ENCODE measurements at regions not wholly inside any gene's neighbourhood (a gene's known extent, or its start where the extent isn't known, plus 50 kb on each side); places are given as distances from the start of the nearest gene placed in this dataset.

DNA sequence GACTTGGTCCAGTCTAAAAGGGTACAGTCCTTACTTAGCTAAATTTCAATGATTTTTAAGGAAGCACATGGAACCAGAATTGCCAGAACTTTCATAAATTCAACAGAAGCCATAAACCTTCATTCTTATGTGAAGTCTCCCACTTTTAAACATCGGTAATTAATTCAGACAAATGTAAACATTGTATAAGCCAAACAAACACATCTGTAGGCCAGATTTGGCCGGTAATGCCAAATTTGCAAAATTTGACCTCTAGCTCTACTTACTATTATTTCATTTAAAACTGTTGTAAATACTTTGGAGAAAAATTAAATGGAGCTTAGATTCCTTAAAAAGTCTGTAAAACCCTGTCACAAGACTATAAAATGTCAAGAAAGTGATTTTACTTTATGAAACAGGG is 83.2 kb upstream of the GALNT5 start:
- in situ Hi-C loops (cut with HindIII; ENCODE audit: extremely low pct_ligation_motif_present, low pct_unique_long_range_greater_than_20kb), result no loop called here
- ATAC-seq (no peak), FAIRE-seq (no peak), DNase-seq (ENCODE audit: low spot score) (no peak)
- no peak overlapping the region for H3K9ac ChIP-seq (ENCODE audit: insufficient read depth, low read depth, low read length)
- 1% methylated on average over 2 of the region's 2 CpGs for WGBS (ENCODE audit: low lambda C conversion rate)
- no peak overlapping the region for H3K4me3 ChIP-seq (replicated peaks in 1 of 3; ENCODE audit: insufficient read depth in 1 of 3, low read depth in 2 of 3, low read length in 3 of 3)
- H3K4me2 ChIP-seq (ENCODE audit: low read depth, low read length), result no peak overlapping the region
- no peaks in the 10 kb centered on the region for H3K27me3 ChIP-seq (ENCODE audit: control insufficient read depth in 1 of 2, insufficient read depth in 2 of 2, low read length in 2 of 2)
- H4K20me1 ChIP-seq (ENCODE audit: insufficient read depth, low read length), result no peaks in the 10 kb centered on the region
- no peaks in the 10 kb centered on the region for H3K36me3 ChIP-seq (replicated peaks in 1 of 2; ENCODE audit: control insufficient read depth in 1 of 2, insufficient read depth in 2 of 2, low read length in 2 of 2)
- CTCF ChIA-PET (ENCODE audit: low intra/inter-chr PET ratio, low total read pairs), result no interaction called here
- no TSS peak for BruUV-seq (replicated peaks)
- POLR2A ChIA-PET, result no interaction called here
- no peaks in the 10 kb centered on the region for H3K9me3 ChIP-seq (ENCODE audit: low read length)
- H3K4me1 ChIP-seq (ENCODE audit: insufficient read depth, low read length), result no peaks in the 10 kb centered on the region
- intact Hi-C loops (cut with micrococcal nuclease; ENCODE audit: unreplicated experiment), result no loop called here
- H3K27ac ChIP-seq (ENCODE audit: extremely low read length, insufficient read depth, low read length), result no peak overlapping the region
- TF ChIP-seq, protein P1, sequence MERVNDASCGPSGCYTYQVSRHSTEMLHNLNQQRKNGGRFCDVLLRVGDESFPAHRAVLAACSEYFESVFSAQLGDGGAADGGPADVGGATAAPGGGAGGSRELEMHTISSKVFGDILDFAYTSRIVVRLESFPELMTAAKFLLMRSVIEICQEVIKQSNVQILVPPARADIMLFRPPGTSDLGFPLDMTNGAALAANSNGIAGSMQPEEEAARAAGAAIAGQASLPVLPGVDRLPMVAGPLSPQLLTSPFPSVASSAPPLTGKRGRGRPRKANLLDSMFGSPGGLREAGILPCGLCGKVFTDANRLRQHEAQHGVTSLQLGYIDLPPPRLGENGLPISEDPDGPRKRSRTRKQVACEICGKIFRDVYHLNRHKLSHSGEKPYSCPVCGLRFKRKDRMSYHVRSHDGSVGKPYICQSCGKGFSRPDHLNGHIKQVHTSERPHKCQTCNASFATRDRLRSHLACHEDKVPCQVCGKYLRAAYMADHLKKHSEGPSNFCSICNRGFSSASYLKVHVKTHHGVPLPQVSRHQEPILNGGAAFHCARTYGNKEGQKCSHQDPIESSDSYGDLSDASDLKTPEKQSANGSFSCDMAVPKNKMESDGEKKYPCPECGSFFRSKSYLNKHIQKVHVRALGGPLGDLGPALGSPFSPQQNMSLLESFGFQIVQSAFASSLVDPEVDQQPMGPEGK (CRISPR knock-in tag; IDR thresholded peaks at IDR 0.05), result no peak
- no peak for TF ChIP-seq RNF2 (conservative IDR thresholded peaks at IDR 0.05; ENCODE audit: low read depth)
- H2AFZ ChIP-seq (ENCODE audit: low read length), result no peak overlapping the region
- no peaks in the 10 kb centered on the region for H3K79me2 ChIP-seq (ENCODE audit: insufficient read depth, low read length)

DNA sequence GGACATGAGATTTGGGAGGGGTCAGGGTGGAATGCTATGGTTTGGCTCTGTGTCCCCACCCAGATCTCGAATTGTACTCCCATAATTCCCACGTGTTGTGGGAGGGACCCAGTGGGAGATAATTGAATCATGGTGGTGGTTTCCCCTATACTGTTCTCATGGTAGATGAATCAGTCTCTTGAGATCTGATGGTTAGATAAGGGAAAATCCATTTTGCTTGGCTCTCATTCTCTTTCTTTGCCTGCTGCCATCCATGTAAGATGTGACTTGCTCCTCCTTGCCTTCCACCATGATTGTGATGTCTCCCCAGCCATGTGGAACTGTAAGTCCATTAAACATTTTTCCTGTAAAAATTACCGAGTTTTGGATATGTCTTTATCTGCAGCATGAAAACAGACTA is 80.9 kb upstream of the GALNT5 start:
- POLR2A ChIA-PET, result no interaction called here
- no peak for ATAC-seq
- Histone ChIP-seq H2AFZ (ENCODE audit: low read length) (no peak overlapping the region), H3K4me2 (ENCODE audit: low read depth, low read length) (no peak overlapping the region), H3K9ac (ENCODE audit: insufficient read depth, low read depth, low read length) (no peak overlapping the region), H3K9me3 (ENCODE audit: low read length) (no peaks in the 10 kb centered on the region), H3K27ac (ENCODE audit: extremely low read length, insufficient read depth, low read length) (no peak overlapping the region), H4K20me1 (ENCODE audit: insufficient read depth, low read length) (no peaks in the 10 kb centered on the region), H3K36me3 (replicated peaks in 1 of 2; ENCODE audit: control insufficient read depth in 1 of 2, insufficient read depth in 2 of 2, low read length in 2 of 2) (no peaks in the 10 kb centered on the region), H3K79me2 (ENCODE audit: insufficient read depth, low read length) (no peaks in the 10 kb centered on the region), H3K27me3 (ENCODE audit: control insufficient read depth in 1 of 2, insufficient read depth in 2 of 2, low read length in 2 of 2) (no peaks in the 10 kb centered on the region), H3K4me1 (ENCODE audit: insufficient read depth, low read length) (no peaks in the 10 kb centered on the region), H3K4me3 (replicated peaks in 1 of 3; ENCODE audit: insufficient read depth in 1 of 3, low read depth in 2 of 3, low read length in 3 of 3) (no peak overlapping the region)
- intact Hi-C loops (cut with micrococcal nuclease; ENCODE audit: unreplicated experiment), result no loop called here
- no peak for FAIRE-seq
- in situ Hi-C loops (cut with HindIII; ENCODE audit: extremely low pct_ligation_motif_present, low pct_unique_long_range_greater_than_20kb), result loop anchor here (25.0 kb wide), 1 partner anchor 839 kb away; the partner anchor contains the start of gene NR4A2
- CTCF ChIA-PET (ENCODE audit: low intra/inter-chr PET ratio, low total read pairs), result no interaction called here
- TF ChIP-seq ZNF460 (CRISPR knock-in tag; IDR thresholded peaks at IDR 0.05; ENCODE audit: borderline replicate concordance) (no peak), ZNF431 (CRISPR knock-in tag; IDR thresholded peaks at IDR 0.05; ENCODE audit: borderline replicate concordance, low read depth) (0 out of 2 replicates have a peak, but pooled peaks have one; percentile 65)
- BruUV-seq (replicated peaks), result no TSS peak
- 0% methylated on average over 3 of the region's 3 CpGs for WGBS (ENCODE audit: low lambda C conversion rate)
- no peak for DNase-seq (ENCODE audit: low spot score)

Measured in HepG2 (cell line).